Right lobe of liver (tissue), 6 donors: ENCODE measurements at regions not wholly inside any gene's neighbourhood (a gene's known extent, or its start where the extent isn't known, plus 50 kb on each side); places are given as distances from the start of the nearest gene placed in this dataset.
"Not testable (repeated sequence)": the region's sequence is repeated elsewhere in the genome, so short reads cannot be mapped to it uniquely, and the experiment has no call there.

ENCODE experiments used
- ATAC-seq, 4 donors: fragments of 200-7000 bp; cut with Tn5 transposase; one replicate each; pipeline ENCODE4 v1.9.1; 2020; ENCODE audit warnings: mild to moderate bottlenecking in 4 of 4, moderate library complexity in 4 of 4
- DNase-seq, 3 donors: peaks; one replicate each; pipeline ENCODE4 v3.0.0-alpha.2; 2020
- H3K27ac ChIP-seq, 3 donors: fragments of 200-600 bp; one replicate each; pipeline ENCODE4 v1.8.0; 2022
- H3K27me3 ChIP-seq, 2 donors: fragments of 200-600 bp; one replicate each; pipeline ENCODE4 v1.8.0; 2022
- H3K36me3 ChIP-seq, 4 donors: fragments of 200-600 bp; sonication (generic) in 1 of 4; one replicate each; pipeline versions ENCODE4 v1.5.1 to v1.8.0; 2017 to 2022; ENCODE audit warnings: control low read depth in 1 of 4
- H3K4me1 ChIP-seq, 4 donors: fragments of 200-600 bp; sonication (generic) in 1 of 4; one replicate each; pipeline versions ENCODE4 v1.5.1 to v1.8.0; 2017 to 2022; ENCODE audit warnings: control low read depth in 1 of 4
- H3K4me3 ChIP-seq, 3 donors: fragments of 200-600 bp; one replicate each; pipeline ENCODE4 v1.8.0; 2022
- H3K9me3 ChIP-seq, 4 donors: fragments of 200-600 bp; sonication (generic) in 1 of 4; one replicate each; pipeline versions ENCODE4 v1.5.1 to v1.8.0; 2017 to 2022; ENCODE audit warnings: control low read depth in 1 of 4
- CTCF ChIP-seq, 4 donors: fragments of 200-600 bp in 3 of 4; fragments of 450-650 bp in 1 of 4; IDR thresholded peaks; one replicate each; pipeline versions ENCODE4 v1.5.1 to v1.8.0; 2016 to 2022; ENCODE audit warnings: antibody characterized with exemption in 4 of 4, mild to moderate bottlenecking in 2 of 4
- POLR2A ChIP-seq: fragments of 450-650 bp; IDR thresholded peaks from one replicate; pipeline ENCODE4 v1.6.1; 2017; ENCODE audit warnings: antibody characterized with exemption, mild to moderate bottlenecking
- whole genome bisulfite sequencing: methylation state at CpG from one replicate; pipeline ENCODE4 v1.1.6; 2018; ENCODE audit warnings: low coverage, low lambda C conversion rate; ENCODE audit not compliant: insufficient coverage; ENCODE audit errors: missing lambda C conversion rate; 5-methylcytosine and 5-hydroxymethylcytosine counted together
- intact Hi-C, 2 donors: fragments of 100-400 bp; cut with DNase I; formaldehyde crosslinking; loops; one replicate each; pipeline versions ENCODE4 v1.11.2 to v1.14.1; 2022
- donor health status: DM: no; HTN: yes; CAD: no.
- donor health status: DM: no; HTN: no; CAD: no.
- donor health status: DM: no; HTN: no; CAD: no.
- donor health status: DM: no; HTN: yes; CAD: no.
- donor health status: DM: no; HTN: yes; CAD: no.

GRCh38 chr9:22975951-22976350 is 529.3 kb downstream of the DMRTA1 start:
- no peaks in the 10 kb centered on the region for H3K36me3 ChIP-seq
- no peak for ATAC-seq
- H3K27me3 ChIP-seq, result no peaks in the 10 kb centered on the region
- TF ChIP-seq POLR2A (no peak), CTCF (IDR thresholded peaks at IDR 0.05) (no peak)
- peaks cover 0 to 4% (median 0%) of the 10 kb centered on the region in 4 donors for H3K4me1 ChIP-seq
- intact Hi-C loops, result no loop called here
- H3K27ac ChIP-seq, result no peak overlapping the region
- H3K4me3 ChIP-seq, result no peak overlapping the region
- 96% methylated on average over 3 of the region's 3 CpGs for WGBS
- H3K9me3 ChIP-seq, result no peaks in the 10 kb centered on the region
- DNase-seq, result no peak

- 82% methylated on average over 1 of the region's 1 CpG for WGBS
- ATAC-seq (no peak), DNase-seq (no peak)
- Histone ChIP-seq H3K27me3 (no peaks in the 10 kb centered on the region), H3K4me3 (no peak overlapping the region), H3K36me3 (no peaks in the 10 kb centered on the region), H3K9me3 (no peaks in the 10 kb centered on the region), H3K27ac (no peak overlapping the region), H3K4me1 (no peaks in the 10 kb centered on the region)
- intact Hi-C loops, result no loop called here
- TF ChIP-seq POLR2A, result no peak
- no peak for TF ChIP-seq CTCF (IDR thresholded peaks at IDR 0.05)
Measured at GRCh38 chr9:22976454-22976853, 529.8 kb downstream of the DMRTA1 start.

- H3K27ac ChIP-seq, H3K9me3 ChIP-seq, DNase-seq, H3K4me3 ChIP-seq, H3K4me1 ChIP-seq, H3K36me3 ChIP-seq, intact Hi-C loops, H3K27me3 ChIP-seq, ATAC-seq: not testable (repeated sequence)
- WGBS, result 88% methylated on average over 6 of the region's 13 CpGs
Measured at GRCh38 chr9:22980429-22980828, 533.8 kb downstream of the DMRTA1 start.

DNA sequence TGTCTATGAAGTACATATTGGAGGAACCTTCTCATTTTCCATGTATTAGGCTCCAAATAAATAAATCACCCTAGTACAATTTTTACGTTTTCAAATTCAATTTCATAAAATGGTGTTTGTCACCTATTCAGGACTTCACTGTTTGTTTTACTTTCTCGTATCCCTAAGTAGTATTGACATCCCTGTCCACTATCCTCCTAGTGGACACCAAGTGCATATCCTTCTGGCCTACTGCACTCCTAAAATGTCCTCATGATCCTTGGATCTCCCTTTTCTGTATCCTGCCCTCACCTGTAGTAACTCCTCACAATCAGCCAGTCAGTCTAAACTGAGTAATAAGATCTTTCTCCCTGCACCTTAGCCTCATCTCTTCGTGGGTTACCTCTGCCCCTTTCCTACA is 539.9 kb downstream of the DMRTA1 start:
- WGBS, result 65% methylated on average over 3 of the region's 3 CpGs
- Histone ChIP-seq H3K27ac (no peak overlapping the region), H3K27me3 (no peaks in the 10 kb centered on the region), H3K9me3 (no peaks in the 10 kb centered on the region), H3K4me1 (no peaks in the 10 kb centered on the region), H3K4me3 (no peak overlapping the region), H3K36me3 (no peaks in the 10 kb centered on the region)
- no peak for ATAC-seq
- intact Hi-C loops, result no loop called here
- DNase-seq, result no peak
- TF ChIP-seq POLR2A (no peak), CTCF (IDR thresholded peaks at IDR 0.05) (peak in 1 of 4 donors; percentile 18)

GRCh38 chr9:22990349-22990748 is 543.7 kb downstream of the DMRTA1 start:
- WGBS, result 77% methylated on average over 4 of the region's 4 CpGs
- DNase-seq, result no peak
- TF ChIP-seq POLR2A (no peak), CTCF (IDR thresholded peaks at IDR 0.05) (no peak)
- H3K27me3 ChIP-seq, result no peaks in the 10 kb centered on the region
- no peaks in the 10 kb centered on the region for H3K9me3 ChIP-seq
- ATAC-seq, result no peak
- H3K27ac ChIP-seq, result no peak overlapping the region
- no peak overlapping the region for H3K4me3 ChIP-seq
- H3K4me1 ChIP-seq, result no peaks in the 10 kb centered on the region
- intact Hi-C loops, result no loop called here
- no peaks in the 10 kb centered on the region for H3K36me3 ChIP-seq
